Activated CD4-positive, alpha-beta T cell treated with anti-CD3 and anti-CD28 coated beads, Interleukin-2, amount 50 U/mL, for 16 hours (primary cell): ENCODE measurements at regions not wholly inside any gene's neighbourhood (a gene's known extent, or its start where the extent isn't known, plus 50 kb on each side); places are given as distances from the start of the nearest gene placed in this dataset.
"Not testable (repeated sequence)": the region's sequence is repeated elsewhere in the genome, so short reads cannot be mapped to it uniquely, and the experiment has no call there.

Source experiments
- DNase-seq: peaks from one replicate; pipeline ENCODE4 v3.0.0-alpha.2; 2020

DNA sequence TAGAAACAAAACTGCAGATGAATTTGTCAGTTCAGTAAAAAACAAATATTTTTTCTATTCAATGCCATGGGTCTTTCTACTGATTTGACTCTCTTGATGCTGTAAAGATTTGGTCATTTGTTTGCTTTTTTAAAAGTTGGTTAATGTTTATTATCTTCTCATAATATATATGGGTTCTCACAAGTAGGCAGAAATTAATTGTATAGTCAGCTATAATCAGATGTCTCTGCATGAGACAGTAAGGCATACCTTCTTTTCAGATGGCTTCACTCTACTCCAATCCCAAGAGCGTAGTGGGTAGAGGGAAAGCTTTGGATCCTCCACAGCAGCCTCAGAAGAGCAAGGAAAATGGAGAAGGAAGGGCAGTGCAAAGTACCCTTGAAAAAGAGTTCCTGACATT lies 1202.9 kb upstream of the CELF4 start:
- no peak for DNase-seq

DNA sequence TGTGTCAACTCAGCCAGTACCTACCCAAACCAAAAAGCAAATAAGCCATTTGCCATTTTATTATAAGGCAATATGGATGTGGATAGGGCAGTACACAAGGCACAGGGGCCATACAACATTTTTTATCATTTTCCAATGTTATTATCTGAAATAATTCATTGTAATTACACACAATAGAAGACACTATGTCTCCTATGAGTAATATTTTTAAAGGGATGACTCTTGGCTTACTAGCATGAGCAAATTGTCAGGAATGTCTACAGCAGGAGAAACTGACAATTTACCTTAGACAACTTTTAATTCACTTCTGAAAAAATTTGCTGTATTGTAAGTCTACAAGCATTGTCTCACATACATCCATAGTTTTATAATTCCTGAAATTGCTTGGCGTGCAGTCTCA lies 1193.9 kb upstream of the CELF4 start:
- DNase-seq, result no peak

DNA sequence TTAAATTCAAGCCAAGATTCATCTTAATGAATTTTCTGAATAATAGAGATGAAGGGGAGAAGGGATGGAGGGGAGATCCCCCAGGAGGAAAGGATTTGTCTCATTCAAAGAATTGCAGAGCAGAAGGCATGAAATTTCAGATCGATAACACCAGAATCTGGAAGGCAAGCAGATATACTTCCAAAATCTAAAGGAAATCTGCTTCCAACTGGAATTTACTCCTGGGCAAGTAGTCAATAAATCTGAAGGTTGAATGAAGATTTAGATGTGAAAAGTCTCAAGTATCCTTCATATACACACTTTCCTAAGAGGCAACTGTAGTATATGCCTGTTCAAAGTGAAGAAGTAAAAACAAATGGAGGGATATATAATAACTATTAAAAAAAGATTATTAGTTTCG lies 1190.8 kb upstream of the CELF4 start:
- DNase-seq, result no peak

DNA sequence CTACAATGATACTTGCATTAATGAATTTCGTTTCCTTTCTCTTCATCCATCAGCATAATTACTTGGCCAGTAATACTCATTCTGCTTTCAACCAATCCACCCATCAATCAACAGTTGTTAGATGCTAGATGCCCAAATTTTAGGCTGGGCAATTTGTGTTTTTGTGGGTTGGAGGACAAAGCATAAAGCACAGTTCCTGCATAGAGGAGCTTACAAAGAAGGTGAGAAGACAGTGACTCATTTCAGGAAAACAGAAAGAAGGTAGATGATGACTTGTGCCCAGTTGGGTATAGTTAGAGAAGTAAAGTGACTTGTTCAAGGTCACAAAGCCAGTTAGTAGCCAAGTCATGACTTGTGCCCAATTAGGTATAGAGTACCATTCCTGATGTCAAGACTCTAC lies 1186.8 kb upstream of the CELF4 start:
- DNase-seq, result peak; percentile 56

DNA sequence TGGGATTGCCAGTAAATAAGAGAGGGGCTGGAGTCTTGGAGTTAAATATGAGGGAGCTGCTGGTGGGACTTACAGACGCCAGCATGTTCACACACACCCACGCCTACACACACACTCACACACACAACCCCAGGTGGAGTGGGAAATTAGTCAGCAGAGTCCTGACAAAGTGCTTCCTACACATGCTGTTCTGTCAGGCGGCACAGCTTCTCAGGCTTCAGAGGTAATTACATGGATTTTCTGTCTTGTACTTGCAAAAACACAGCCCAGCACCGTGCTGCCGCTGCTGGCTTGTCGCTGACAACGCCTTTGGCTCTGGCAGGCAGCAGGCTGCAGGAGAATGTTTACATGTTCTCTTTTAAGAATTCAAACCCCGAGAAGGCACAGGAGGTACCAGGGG lies 1186.3 kb upstream of the CELF4 start:
- DNase-seq, result peak; percentile 41

DNA sequence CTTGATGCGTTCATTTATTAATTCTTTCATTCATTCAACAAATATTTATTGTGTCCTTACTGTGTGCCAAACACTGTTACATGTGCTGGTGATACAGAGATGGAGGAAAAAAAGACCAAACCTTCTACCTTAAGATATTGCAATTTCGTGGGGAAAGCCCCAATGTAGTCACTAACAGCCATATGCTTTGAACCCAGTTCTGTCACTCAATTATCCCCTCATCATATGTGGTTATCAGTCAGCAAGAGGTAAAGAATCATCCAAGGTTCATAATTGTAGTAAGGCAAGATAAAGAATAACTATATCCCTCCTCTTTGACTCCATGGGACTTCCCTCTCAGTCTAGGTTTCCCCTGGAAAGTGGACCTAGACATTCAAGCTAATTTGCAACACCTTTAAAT lies 1185.6 kb upstream of the CELF4 start:
- peak; percentile 1 for DNase-seq

DNA sequence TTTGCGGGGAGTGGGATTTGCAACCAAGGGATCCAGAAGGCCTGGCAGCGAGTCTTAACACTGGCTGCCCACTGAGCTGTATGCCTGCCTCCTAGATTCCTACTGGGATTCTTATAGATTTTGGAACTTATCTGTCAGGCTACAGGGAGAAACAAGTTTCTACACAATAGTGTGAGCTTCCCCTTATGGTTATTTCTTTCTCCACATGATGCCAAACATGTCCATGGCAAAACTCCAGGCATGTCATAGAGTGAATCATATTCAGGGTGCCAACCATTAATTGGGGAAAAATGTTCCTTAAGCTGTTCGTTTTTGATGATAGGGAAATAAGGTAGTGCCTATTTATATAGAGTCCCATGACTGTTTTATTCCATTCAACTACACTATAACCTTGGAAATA lies 1185.2 kb upstream of the CELF4 start:
- no peak for DNase-seq

DNA sequence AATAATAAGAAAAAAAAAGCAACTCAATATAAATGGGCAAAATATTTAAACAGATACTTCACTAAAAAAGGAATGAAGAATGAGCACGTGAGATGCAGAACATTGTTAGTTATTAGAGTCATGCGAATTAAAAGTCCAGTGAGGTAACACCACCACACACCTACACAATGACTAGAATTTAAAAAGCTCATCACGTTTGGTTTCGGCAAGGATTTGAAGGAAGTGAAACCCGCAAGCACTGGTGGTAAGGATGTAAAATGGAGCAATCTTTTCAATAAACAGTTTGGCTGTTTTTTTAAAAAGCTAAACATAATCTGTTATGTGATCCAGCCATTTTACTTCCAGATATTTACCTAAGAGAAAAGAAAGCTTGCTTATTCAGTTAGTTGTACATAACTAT lies 1181.6 kb upstream of the CELF4 start:
- DNase-seq, result no peak

DNA sequence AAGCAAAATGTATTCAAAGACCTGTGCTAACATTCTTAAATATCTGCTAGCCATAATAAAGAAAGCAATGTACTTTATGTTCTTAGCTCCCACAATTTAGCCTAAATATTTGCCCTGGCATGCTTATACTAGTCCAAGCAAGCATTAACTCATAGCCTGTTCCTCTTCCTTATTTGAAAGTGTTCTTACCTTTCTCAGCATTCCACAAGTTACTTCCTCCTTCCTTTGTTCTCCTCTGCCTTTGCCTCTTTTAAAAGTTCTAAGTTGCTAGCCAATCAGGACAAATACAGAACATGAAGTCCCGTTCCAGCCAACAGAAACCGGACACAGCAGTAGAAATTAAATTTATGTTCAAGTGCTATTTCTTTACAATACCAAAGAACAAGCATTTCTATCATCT lies 1154.6 kb upstream of the CELF4 start:
- not testable (repeated sequence) for DNase-seq

DNA sequence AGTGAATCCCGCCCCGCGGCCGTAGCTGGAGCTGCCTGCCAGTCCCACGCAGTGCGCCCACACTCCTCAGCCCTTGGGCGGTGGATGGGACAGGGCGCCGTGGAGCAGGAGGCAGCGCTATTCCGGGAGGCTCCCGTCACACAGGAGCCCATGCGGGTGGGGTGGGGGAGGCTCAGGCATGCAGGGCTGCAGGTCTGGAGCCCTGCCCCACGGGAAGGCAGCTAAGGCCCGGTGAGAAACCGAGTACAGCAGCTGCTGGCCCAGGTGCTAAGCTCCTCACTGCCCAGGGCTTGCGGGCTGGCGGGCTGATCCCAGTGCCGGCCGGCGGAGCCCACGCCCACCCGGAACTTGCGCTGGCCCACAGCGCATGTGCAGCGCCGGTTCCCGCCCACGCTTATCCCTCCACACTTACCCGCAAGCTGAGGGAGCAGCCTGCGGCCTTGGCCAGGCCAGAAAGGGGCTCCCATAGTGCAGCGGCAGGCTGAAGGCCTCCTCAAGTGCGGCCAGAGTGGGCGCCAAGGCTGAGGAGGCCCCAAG lies 1152.8 kb upstream of the CELF4 start:
- DNase-seq, result no peak

DNA sequence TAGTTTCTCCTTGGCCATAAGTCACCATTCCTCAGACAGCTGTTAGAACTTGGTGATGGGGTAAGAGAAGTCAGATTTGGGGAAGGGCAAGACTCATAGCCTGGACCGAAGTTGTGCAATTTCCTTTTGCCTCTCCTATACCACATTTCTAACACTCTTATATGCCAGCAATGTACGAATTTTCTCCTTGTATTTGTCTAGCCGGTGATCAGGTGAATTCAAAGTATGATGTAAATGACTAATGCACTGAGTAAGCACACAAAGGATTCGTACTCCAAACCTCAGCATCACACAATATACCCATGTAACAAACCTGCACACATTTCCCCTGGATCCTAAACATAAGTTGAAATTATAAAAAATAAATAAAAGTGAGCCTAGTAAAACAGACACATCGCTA lies 1143.5 kb upstream of the CELF4 start:
- DNase-seq, result no peak

DNA sequence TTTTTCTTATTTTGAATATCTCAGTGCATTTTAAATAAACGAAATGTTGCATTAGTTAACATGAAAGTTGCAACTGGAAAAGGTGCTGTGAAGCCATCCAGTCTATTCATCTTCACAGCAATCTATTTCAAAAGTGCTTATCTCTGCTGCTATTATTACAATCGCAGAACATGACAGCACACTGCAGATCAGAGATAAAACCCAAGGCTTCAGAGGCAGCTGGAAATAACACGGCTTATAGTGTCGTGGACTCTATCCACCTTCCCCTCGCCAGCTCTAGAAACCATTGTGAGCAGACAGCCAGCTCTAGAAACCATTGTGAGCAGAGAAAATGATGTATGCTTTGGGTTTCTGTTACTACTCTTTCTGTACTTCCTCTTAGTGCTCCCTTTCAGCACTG lies 1140.8 kb upstream of the CELF4 start:
- DNase-seq, result no peak

DNA sequence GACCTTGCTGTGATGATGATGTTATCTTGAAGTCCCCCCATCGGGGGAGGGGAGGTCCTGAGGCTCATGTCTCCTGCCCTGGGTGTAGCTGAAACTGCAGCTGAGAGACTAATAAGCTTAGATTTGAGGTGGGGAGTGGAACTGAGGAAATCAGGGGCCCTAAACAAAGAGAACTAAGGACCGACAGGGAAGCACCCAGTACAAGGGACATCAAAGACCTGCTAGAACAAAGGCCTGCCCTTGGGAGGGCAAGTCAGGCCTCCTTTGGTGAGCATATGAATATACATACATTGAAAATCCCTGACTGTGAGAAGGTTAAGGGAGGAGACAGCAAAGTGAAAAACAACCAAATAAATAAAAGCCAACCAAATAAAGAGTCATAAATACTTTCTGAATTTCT lies 1132.5 kb upstream of the CELF4 start:
- DNase-seq, result no peak

DNA sequence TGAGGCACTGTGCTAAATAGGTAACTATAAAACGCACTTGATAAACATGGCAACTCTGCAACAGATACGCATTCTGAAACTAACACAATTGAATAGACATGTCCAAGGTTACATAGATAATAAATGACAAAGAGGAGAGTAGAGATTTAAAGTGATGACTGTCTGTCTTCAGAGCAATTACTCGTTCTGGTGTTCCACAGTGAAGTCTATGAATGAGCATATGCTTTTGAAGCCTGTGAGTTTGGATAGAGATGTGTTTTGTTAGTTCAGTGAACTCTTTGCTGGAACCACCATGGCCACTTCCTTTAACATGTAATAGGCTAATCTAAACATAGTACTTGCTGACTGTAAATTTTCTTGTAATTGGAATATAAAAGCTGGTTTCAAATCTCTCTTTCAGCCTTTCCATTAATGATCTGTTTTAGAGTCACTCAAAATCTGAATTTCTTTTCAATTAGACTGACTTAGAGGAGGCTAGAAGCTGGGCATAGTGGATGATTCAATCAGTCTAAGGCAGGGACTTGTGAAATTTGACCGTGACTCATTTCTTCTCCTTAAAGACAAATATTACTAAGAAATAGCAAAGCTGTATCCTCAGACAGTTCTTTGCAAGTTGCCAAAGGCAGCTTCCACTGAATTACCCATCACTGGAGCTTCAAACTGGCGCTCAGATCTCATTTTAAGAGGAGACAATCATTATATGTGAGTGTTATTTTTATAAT lies 1130.1 kb upstream of the CELF4 start:
- peak; percentile 50 for DNase-seq

DNA sequence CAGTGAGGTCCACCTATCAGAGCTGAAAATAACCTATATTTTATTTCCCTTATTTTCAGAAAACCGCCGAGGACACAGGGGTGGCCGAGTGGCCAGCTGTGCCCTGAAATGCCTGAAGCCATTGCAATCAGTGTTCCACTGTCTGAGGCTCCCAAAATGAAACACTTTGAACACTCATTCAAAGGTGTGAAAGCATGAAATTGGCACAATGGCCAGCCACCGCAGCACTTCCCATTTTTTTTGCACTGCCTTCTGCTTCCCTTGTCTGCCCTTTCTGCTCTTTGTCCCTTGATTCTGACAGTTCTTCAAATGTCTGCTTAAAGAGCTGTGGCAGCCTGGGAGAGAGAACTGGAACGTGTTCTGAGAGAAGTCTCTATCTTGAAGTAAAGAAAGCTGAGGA lies 1127.5 kb upstream of the CELF4 start:
- no peak for DNase-seq

DNA sequence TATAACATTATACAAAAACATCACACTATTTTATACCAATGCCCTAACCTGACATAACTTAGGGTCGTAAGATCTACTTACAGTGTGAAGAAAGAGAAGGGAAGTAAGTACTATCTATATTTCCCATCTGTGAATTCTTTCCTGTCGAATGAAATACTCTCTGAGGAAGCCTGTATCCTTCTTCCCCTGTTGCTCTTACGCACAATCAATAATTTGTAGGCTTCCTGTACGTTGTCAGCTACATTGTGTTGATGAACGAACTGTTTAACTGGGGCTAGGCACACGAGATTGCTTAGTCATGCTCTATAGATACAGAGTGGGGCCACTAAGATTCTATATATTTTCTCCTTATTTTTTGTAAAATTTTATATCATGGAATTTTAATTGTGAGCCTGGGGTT lies 1125.0 kb upstream of the CELF4 start:
- DNase-seq, result no peak

DNA sequence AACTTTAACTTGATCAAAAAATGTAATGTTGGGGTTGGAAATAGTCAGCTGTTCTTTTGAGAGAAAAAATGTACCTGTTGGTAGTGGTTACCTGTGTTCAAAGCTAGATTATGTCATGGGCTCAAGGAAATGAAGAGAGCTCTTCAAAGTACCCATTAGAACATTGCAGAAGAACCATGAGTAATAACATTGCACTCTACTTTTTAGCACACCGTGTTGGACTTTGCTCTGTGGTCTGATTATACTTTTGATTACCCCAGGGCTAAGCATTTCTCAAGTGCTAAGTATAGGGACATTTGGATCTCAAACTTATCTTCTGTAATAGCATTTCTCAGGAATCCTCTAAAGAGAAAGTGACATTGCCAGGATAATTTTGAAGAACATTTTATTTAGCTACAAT lies 1122.8 kb upstream of the CELF4 start:
- DNase-seq, result no peak

DNA sequence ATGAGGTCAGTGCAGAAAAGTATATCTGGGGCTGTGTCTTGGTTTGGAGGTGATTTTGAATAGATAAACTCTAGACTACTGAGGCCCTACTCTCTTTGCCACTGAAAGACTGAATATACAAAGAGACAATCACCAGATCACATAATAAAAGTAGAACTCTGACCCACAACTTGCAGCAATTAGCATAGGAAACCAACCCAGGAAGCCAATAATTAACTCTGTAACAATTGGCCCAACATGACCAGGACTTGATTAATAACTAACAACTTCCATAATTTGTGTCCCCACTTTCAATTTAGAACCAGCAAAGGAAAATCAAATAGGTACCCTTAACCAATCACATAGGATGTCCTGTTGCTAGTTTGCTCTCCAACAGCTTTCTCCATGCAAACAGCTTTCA lies 1104.9 kb upstream of the CELF4 start:
- no peak for DNase-seq

DNA sequence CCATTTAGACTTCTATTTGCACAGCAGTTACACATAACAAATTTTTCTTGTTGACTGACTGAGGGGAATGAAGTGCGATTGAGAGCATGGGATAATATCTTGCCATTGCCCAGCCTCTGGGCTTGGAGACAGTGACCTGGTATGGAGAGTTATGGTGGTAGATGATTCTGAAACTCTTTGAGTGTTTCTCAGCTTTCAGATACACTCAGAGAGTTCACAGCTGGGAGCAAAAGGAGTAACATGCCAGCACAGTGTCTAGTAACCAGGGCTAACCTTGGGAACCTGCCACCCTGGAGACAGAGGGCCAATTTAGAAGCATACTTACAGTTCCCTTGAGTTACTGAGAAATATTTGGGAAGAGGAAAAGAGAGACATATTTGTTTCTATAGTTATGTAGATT lies 1099.3 kb upstream of the CELF4 start:
- DNase-seq, result no peak

DNA sequence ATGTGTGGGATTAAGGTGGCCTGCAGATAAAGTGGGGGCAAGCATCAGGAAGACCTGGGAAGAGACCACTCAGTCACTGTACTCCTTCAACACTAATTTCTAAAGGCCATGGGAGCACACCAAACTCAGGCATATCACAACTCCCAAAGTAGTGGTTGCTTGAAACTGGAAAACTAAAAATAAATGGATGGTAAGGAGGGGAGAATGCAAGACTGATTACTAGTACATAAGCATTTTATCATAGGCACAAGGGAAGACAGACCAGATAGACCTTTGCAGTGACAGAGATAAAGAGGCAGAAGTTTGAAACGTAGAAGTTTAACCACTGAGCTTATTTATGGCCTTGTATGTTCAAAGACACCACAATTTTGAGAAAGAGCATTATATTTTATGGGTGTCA lies 1098.1 kb upstream of the CELF4 start:
- no peak for DNase-seq

DNA sequence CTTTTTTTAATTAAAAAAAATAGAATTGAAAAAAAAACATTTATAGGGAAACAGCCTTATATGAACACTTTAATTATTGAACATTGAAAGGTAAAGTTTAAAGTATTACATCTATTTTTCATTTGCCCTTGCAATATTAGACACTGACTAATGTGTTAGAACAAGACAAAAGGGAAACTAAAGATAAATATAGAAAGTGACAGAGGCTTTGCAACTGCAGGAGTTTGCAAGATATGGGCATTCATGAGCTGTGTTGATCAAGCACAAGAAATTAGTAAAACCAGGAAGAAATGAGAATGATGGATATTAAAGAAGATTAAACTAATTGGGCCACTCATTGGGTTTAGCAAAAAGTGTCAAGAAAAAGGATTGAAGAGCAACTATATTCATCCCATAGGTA lies 1097.7 kb upstream of the CELF4 start:
- DNase-seq, result no peak

DNA sequence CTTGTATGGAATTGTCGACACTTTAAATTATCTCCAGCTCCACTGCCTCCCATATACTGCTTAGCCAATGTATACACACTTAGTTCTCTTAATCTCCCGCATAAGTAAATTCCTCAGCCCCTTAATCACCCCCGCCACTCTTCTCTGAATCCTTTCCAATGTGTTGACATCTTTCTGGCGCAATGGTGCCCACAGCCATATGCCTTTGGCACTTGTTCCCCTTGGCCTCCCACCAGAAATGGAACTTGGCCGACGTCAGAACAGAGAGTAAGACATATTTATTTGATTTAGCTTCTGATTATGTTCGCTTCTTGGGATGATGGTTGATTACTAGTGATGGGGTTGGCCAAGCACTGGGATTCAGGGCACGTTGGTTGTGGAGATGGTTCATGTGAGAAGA lies 1089.3 kb upstream of the CELF4 start:
- DNase-seq, result no peak

DNA sequence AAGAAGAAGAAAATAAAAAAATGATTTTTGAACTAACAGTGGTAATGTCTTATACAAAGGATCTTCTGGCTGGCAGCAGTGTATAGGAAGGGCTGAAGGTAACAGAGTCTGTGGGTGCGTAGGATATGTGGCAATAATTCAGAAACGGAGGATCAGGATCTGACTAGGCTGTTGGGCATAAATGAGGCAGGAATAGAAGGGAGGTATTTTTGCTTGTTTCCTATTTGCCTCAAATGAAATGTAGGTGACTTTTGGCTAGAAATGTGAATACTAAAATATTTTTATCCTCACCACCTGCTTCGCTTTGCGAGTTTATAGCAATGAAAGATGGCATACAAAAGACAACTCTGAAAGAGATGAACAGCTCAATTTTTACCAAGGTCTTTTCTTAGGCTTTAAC lies 1086.1 kb upstream of the CELF4 start:
- no peak for DNase-seq

DNA sequence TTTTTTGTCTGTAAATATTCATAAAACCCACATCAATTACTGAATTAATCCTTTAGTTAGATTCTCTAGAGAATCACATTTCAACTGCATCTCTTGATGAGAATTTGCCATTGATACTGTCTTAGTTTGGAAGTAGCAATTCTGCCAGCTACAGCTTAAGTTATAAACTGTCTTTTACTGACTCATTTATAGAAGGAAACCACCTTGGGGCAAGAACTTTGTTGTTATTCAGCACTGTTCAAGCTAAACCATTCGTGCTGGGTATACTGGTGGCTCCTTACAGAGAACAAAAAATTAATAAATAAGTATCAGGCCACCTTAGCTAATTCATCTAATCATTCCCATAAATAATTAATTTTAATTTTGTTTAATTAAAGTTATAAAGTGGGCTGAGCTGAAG lies 1082.6 kb upstream of the CELF4 start:
- DNase-seq, result no peak

DNA sequence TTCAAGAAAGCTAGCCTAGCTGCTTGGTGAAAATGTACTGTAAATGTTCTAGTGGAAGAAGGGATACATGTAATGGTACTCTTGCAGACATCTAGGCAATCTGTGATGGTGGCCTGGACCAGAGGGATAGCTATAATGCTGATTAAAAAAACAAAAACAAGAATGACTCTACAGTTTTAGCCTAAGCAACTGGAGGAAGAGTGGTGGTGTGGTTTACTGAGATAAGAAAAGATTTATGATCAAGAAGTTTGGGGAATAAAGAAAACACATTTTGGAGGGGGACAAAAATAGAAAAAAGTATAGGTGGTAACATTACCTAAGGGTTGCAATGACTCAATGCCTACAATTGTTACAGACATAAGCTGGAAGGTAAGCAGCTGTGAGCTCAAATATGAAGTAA lies 1080.7 kb upstream of the CELF4 start:
- no peak for DNase-seq
